Ishikawa (cell line): ENCODE measurements at regions not wholly inside any gene's neighbourhood (a gene's known extent, or its start where the extent isn't known, plus 50 kb on each side); places are given as distances from the start of the nearest gene placed in this dataset.

Source experiments
- CEBPB ChIP-seq: IDR thresholded peaks from 2 replicates; pipeline ENCODE4 v1.6.1; 2012
- CREB1 ChIP-seq: IDR thresholded peaks from 2 replicates; pipeline ENCODE4 v1.6.1; 2012; ENCODE audit warnings: low read depth
- EGR1 ChIP-seq: IDR thresholded peaks from 2 replicates; pipeline ENCODE4 v1.6.1; 2012
- EP300 ChIP-seq: IDR thresholded peaks from 2 replicates; pipeline ENCODE4 v1.6.1; 2012; ENCODE audit warnings: borderline replicate concordance
- FOXM1 ChIP-seq: IDR thresholded peaks from 2 replicates; pipeline ENCODE4 v1.6.1; 2012; ENCODE audit warnings: low read depth, borderline replicate concordance
- MAX ChIP-seq: IDR thresholded peaks from 2 replicates; pipeline ENCODE4 v1.6.1; 2012
- NFIC ChIP-seq: IDR thresholded peaks from 2 replicates; pipeline ENCODE4 v1.6.1; 2012
- RAD21 ChIP-seq: IDR thresholded peaks from 2 replicates; pipeline ENCODE4 v1.6.1; 2012; ENCODE audit warnings: low read depth
- REST ChIP-seq: IDR thresholded peaks from 2 replicates; pipeline ENCODE4 v1.6.1; 2012; ENCODE audit warnings: low read depth, mild to moderate bottlenecking
- TAF1 ChIP-seq: IDR thresholded peaks from 2 replicates; pipeline ENCODE4 v1.6.1; 2012; ENCODE audit warnings: low read depth, mild to moderate bottlenecking
- TCF12 ChIP-seq: IDR thresholded peaks from 2 replicates; pipeline ENCODE4 v1.6.1; 2012; ENCODE audit warnings: low read depth
- TEAD4 ChIP-seq: IDR thresholded peaks from 2 replicates; pipeline ENCODE4 v1.6.1; 2012
- USF1 ChIP-seq: IDR thresholded peaks from 2 replicates; pipeline ENCODE4 v1.6.1; 2012
- YY1 ChIP-seq: IDR thresholded peaks from 2 replicates; pipeline ENCODE4 v1.6.1; 2012; ENCODE audit warnings: low read depth
- ZBTB7A ChIP-seq: IDR thresholded peaks from 2 replicates; pipeline ENCODE4 v1.6.1; 2012; ENCODE audit warnings: low read depth

GRCh38 chr6:125511809-125512396 is 210.1 kb upstream of the HDDC2 start:
- TF ChIP-seq YY1 (no peak), NFIC (no peak)

GRCh38 chr6:125512621-125513020 is 210.9 kb upstream of the HDDC2 start:
- no peak for TF ChIP-seq REST
- TF ChIP-seq RAD21, result peak; percentile 29; the same call in 1 of the 2 replicates

- no peak for TF ChIP-seq CREB1
Observed at GRCh38 chr6:125513978-125514377, 212.2 kb upstream of the HDDC2 start.

- TF ChIP-seq EGR1 (no peak), REST (no peak), USF1 (no peak), TAF1 (no peak), EP300 (no peak), NFIC (no peak), CEBPB (no peak), TEAD4 (no peak), RAD21 (no peak), ZBTB7A (no peak), FOXM1 (no peak), TCF12 (no peak), MAX (no peak), CREB1 (no peak), YY1 (no peak)
Observed at GRCh38 chr6:125516644-125517043, 214.9 kb upstream of the HDDC2 start.

- TF ChIP-seq YY1 (no peak), EP300 (no peak), ZBTB7A (no peak), TEAD4 (no peak), USF1 (no peak), NFIC (no peak), CEBPB (no peak), RAD21 (no peak), REST (no peak), CREB1 (no peak), EGR1 (no peak), TAF1 (no peak), FOXM1 (no peak)
Observed at GRCh38 chr6:125519367-125519766, 217.6 kb upstream of the HDDC2 start.

GRCh38 chr6:125524356-125524755 is 222.6 kb upstream of the HDDC2 start:
- TF ChIP-seq NFIC, result no peak
